Vagina (tissue), 2 donors: ENCODE measurements at regions not wholly inside any gene's neighbourhood (a gene's known extent, or its start where the extent isn't known, plus 50 kb on each side); places are given as distances from the start of the nearest gene placed in this dataset.

Source experiments
- POLR2A ChIP-seq, 2 donors: fragments of 450-650 bp; IDR thresholded peaks; one replicate each; pipeline ENCODE4 v1.6.1; 2017; ENCODE audit warnings: antibody characterized with exemption in 2 of 2, mild to moderate bottlenecking in 2 of 2, moderate library complexity in 2 of 2
- TF ChIP-seq, protein P1 (sequence below), 3 experiments: fragments of 450-650 bp in 2 of 3; fragments of 200-600 bp in 1 of 3; sonication (generic) in 1 of 3; IDR thresholded peaks; one replicate each; pipeline ENCODE4 v1.5.1; 2017 to 2019; ENCODE audit warnings: antibody characterized with exemption in 3 of 3, mild to moderate bottlenecking in 2 of 3, moderate library complexity in 2 of 3

DNA sequence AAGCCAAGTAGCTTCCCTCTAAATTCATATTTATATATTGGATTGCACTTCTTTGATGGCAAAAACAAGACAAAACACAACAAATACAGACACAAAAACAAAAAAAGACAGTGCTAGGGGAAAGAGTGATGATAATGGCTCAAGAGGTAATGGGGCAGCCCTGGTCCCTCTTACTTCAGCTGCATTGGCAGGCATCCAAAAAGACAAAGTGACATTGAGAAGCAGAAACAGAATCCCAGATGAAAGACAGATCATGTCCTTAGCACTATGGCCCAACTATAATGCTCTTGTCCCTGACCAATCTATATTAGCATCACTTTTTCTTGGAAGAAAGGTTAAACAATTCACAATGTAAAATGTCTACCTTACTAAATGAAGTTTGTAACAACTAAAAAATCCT, 76.2 kb downstream of the GPR85 start:
- TF ChIP-seq, protein P1, sequence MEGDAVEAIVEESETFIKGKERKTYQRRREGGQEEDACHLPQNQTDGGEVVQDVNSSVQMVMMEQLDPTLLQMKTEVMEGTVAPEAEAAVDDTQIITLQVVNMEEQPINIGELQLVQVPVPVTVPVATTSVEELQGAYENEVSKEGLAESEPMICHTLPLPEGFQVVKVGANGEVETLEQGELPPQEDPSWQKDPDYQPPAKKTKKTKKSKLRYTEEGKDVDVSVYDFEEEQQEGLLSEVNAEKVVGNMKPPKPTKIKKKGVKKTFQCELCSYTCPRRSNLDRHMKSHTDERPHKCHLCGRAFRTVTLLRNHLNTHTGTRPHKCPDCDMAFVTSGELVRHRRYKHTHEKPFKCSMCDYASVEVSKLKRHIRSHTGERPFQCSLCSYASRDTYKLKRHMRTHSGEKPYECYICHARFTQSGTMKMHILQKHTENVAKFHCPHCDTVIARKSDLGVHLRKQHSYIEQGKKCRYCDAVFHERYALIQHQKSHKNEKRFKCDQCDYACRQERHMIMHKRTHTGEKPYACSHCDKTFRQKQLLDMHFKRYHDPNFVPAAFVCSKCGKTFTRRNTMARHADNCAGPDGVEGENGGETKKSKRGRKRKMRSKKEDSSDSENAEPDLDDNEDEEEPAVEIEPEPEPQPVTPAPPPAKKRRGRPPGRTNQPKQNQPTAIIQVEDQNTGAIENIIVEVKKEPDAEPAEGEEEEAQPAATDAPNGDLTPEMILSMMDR (IDR thresholded peaks at IDR 0.05), result no peak
- TF ChIP-seq POLR2A (IDR thresholded peaks at IDR 0.05), result no peak
